ENCODE measurements at regions not wholly inside any gene's neighbourhood (a gene's known extent, or its start where the extent isn't known, plus 50 kb on each side); places are given as distances from the start of the nearest gene placed in this dataset.

DNA sequence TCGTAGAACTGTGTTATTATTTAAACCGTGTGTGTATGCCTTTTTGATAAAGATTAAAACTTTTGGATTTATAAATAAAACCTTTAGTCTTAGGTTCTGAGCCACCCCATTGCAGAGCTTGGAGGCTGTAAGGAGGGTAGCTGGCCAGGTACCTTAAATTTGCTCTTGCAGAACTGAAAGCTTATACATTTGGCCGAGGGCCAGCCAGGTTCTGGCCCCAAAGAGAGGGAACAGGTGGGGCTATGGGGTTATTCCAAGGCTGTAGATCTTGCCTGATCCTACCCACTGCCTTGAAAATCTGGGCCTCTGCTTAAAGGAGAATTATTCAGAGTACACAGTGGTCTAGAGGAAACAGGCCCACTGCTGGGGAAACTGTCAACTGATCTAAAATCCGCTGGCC, 59.6 kb downstream of the CAMK2N1 start:
- Histone ChIP-seq H3K4me3 (ENCODE audit: control extremely low read depth in 1 of 5, extremely low read depth in 1 of 5, insufficient read depth in 1 of 5, low read depth in 2 of 5, low read length in 4 of 5) (no peak overlapping the region), H2AFZ (ENCODE audit: insufficient read depth, low read depth, low read length, poor library complexity, severe bottlenecking) (no peak overlapping the region), H3K27me3 (replicated peaks in 1 of 4; ENCODE audit: control extremely low read depth in 1 of 4, control insufficient read depth in 3 of 4, insufficient read depth in 4 of 4, low read length in 3 of 4) (peaks cover 0 to 3% (median 0%) of the 10 kb centered on the region in 4 experiments), H3K4me1 (ENCODE audit: control insufficient read depth in 2 of 2, insufficient read depth in 2 of 2, low read length in 2 of 2) (no peaks in the 10 kb centered on the region), H4K20me1 (ENCODE audit: control insufficient read depth, insufficient read depth, low read length, poor library complexity, severe bottlenecking) (no peaks in the 10 kb centered on the region), H3K4me2 (replicated peaks; ENCODE audit: low read depth, low read length, poor library complexity, severe bottlenecking) (no peak overlapping the region), H3K9ac (ENCODE audit: low read length) (no peak overlapping the region), H3K9me3 (ENCODE audit: control extremely low read depth in 1 of 3, control insufficient read depth in 2 of 3, insufficient read depth in 1 of 3, low read length in 2 of 3) (peaks cover 2 to 26% (median 8%) of the 10 kb centered on the region in 3 donors), H3K27ac (ENCODE audit: low read length in 2 of 2) (no peak overlapping the region), H3K36me3 (replicated peaks in 1 of 2; ENCODE audit: control extremely low read depth in 1 of 2, control insufficient read depth in 1 of 2, extremely low read depth in 1 of 2, insufficient read depth in 2 of 2, low read length in 1 of 2) (no peaks in the 10 kb centered on the region), H3K79me2 (ENCODE audit: control insufficient read depth, insufficient read depth, low read length) (no peaks in the 10 kb centered on the region)
- 70% methylated on average over 1 of the region's 4 CpGs for WGBS (ENCODE audit: insufficient coverage)
- no peak for DNase-seq
- Mint-ChIP-seq H3K4me3 (no peak overlapping the region), H3K9me3 (ENCODE audit: insufficient read depth) (peaks cover 9% of the 10 kb centered on the region), H3K27me3 (peaks cover 21% of the 10 kb centered on the region), H3K4me1 (peaks cover 3% of the 10 kb centered on the region), H3K27ac (no peak overlapping the region)
- ChIA-PET POLR2A (no interaction called here), CTCF (interaction anchor here (1.5 kb wide), 1 partner anchor 46 kb away, joined by 5 read pairs; no protein-coding TSS in a partner anchor)
- intact Hi-C loops (cut with micrococcal nuclease): no loop called here
- TF ChIP-seq, protein P1, sequence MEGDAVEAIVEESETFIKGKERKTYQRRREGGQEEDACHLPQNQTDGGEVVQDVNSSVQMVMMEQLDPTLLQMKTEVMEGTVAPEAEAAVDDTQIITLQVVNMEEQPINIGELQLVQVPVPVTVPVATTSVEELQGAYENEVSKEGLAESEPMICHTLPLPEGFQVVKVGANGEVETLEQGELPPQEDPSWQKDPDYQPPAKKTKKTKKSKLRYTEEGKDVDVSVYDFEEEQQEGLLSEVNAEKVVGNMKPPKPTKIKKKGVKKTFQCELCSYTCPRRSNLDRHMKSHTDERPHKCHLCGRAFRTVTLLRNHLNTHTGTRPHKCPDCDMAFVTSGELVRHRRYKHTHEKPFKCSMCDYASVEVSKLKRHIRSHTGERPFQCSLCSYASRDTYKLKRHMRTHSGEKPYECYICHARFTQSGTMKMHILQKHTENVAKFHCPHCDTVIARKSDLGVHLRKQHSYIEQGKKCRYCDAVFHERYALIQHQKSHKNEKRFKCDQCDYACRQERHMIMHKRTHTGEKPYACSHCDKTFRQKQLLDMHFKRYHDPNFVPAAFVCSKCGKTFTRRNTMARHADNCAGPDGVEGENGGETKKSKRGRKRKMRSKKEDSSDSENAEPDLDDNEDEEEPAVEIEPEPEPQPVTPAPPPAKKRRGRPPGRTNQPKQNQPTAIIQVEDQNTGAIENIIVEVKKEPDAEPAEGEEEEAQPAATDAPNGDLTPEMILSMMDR (IDR thresholded peaks at IDR 0.05): no peak
- TF ChIP-seq EZH2 (IDR thresholded peaks at IDR 0.05; ENCODE audit: borderline replicate concordance, insufficient read depth, low read depth, low read length, poor library complexity, severe bottlenecking): no peak
- no peak for ATAC-seq (ENCODE audit: low read depth)

DNA sequence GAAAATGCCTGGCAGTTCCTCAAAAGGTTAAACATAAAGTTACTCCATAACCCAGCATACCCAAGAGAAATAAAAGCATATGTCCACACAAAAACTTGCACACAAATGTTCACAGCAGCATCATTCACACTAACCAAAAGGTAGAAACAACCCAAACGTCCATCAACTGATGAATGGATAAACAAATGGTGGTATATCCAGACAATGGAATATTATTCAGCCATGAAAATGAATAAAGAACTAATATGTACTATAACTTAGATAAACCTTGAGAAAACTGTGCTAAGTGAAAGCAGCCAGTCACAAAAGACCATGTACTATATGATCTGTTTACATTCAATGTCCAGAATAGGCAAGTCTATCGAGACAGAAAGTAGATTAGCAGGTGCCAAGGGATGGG, 60.4 kb downstream of the CAMK2N1 start:
- TF ChIP-seq, protein P1 (IDR thresholded peaks at IDR 0.05): no peak
- TF ChIP-seq EZH2 (IDR thresholded peaks at IDR 0.05; ENCODE audit: borderline replicate concordance, insufficient read depth, low read depth, low read length, poor library complexity, severe bottlenecking): no peak
- no peaks in the 10 kb centered on the region for H3K36me3 ChIP-seq (replicated peaks in 1 of 2; ENCODE audit: control extremely low read depth in 1 of 2, control insufficient read depth in 1 of 2, extremely low read depth in 1 of 2, insufficient read depth in 2 of 2, low read length in 1 of 2)
- no peak overlapping the region for H3K27ac Mint-ChIP-seq
- CTCF ChIA-PET: no interaction called here
- H2AFZ ChIP-seq (ENCODE audit: insufficient read depth, low read depth, low read length, poor library complexity, severe bottlenecking): no peak overlapping the region
- POLR2A ChIA-PET: no interaction called here
- WGBS (ENCODE audit: insufficient coverage): 71% methylated on average over 1 of the region's 2 CpGs
- ATAC-seq (ENCODE audit: low read depth) (no peak), DNase-seq (no peak)
- no peak overlapping the region for H3K27ac ChIP-seq (ENCODE audit: low read length in 2 of 2)
- peaks cover 0 to 2% (median 0%) of the 10 kb centered on the region in 4 experiments for H3K27me3 ChIP-seq (replicated peaks in 1 of 4; ENCODE audit: control extremely low read depth in 1 of 4, control insufficient read depth in 3 of 4, insufficient read depth in 4 of 4, low read length in 3 of 4)
- intact Hi-C loops (cut with micrococcal nuclease): no loop called here
- no peaks in the 10 kb centered on the region for H3K79me2 ChIP-seq (ENCODE audit: control insufficient read depth, insufficient read depth, low read length)
- peaks cover 2 to 26% (median 8%) of the 10 kb centered on the region in 3 donors for H3K9me3 ChIP-seq (ENCODE audit: control extremely low read depth in 1 of 3, control insufficient read depth in 2 of 3, insufficient read depth in 1 of 3, low read length in 2 of 3)
- no peak overlapping the region for H3K4me2 ChIP-seq (replicated peaks; ENCODE audit: low read depth, low read length, poor library complexity, severe bottlenecking)
- H3K9ac ChIP-seq (ENCODE audit: low read length): no peak overlapping the region
- no peak overlapping the region for H3K4me3 ChIP-seq (ENCODE audit: control extremely low read depth in 1 of 5, extremely low read depth in 1 of 5, insufficient read depth in 1 of 5, low read depth in 2 of 5, low read length in 4 of 5)
- no peaks in the 10 kb centered on the region for H3K4me1 ChIP-seq (ENCODE audit: control insufficient read depth in 2 of 2, insufficient read depth in 2 of 2, low read length in 2 of 2)
- no peaks in the 10 kb centered on the region for H4K20me1 ChIP-seq (ENCODE audit: control insufficient read depth, insufficient read depth, low read length, poor library complexity, severe bottlenecking)
- H3K27me3 Mint-ChIP-seq: peaks cover 18% of the 10 kb centered on the region
- no peak overlapping the region for H3K4me3 Mint-ChIP-seq
- H3K9me3 Mint-ChIP-seq (ENCODE audit: insufficient read depth): peaks cover 9% of the 10 kb centered on the region
- H3K4me1 Mint-ChIP-seq: peaks cover 3% of the 10 kb centered on the region
